GM13976 (cell line): ENCODE measurements at regions not wholly inside any gene's neighbourhood (a gene's known extent, or its start where the extent isn't known, plus 50 kb on each side); places are given as distances from the start of the nearest gene placed in this dataset.

Experiments used
- DNase-seq: peaks from one replicate; pipeline ENCODE4 v3.0.0; 2012; ENCODE audit warnings: low spot score
- in situ Hi-C: fragments of 300-500 bp; cut with MboI; formaldehyde crosslinking; loops from one replicate; pipeline ENCODE4 v1.12.0; 2022; ENCODE audit warnings: low sequenced_read_pairs, mixed read lengths, inconsistent platforms; ENCODE audit not compliant: unreplicated experiment
- TF ChIP-seq, protein P1 (sequence below): IDR thresholded peaks from 2 replicates; pipeline ENCODE4 v1.5.1; 2012; ENCODE audit warnings: borderline replicate concordance, mild to moderate bottlenecking; ENCODE audit not compliant: insufficient read depth; ENCODE audit errors: extremely low read depth, missing control alignments, control extremely low read depth

DNA sequence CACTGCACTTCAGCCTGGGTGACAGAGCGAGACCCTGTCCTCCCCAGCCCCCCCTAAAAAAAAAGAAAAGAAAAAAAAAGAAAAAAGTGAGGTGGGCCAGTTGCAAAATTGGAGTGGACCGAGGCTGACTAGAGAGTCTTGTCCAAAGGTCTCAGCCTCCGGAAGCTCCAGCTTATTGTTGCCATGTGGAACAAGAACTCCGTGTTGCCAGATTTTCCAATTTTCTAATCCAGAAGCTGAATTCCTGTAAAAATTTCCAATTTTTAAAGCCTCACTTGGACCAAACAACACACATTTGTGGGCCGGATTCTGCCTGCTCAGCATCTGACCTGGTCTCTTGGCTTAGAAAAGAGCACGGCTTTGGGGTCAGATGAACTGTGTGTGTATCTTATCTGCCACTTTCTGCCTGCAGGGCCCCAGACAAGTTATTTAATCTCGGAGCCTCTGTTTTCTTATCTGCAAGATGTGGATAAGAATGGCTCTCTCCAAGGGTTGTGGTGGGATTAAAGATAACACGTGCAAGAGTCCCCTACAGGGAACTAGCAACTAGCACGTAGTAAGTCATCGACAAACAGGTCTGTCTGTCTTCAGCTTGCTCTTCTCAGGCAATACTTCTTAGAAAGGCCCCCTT lies 73.7 kb upstream of the TLE3 start:
- DNase-seq: no peak
- TF ChIP-seq, protein P1, sequence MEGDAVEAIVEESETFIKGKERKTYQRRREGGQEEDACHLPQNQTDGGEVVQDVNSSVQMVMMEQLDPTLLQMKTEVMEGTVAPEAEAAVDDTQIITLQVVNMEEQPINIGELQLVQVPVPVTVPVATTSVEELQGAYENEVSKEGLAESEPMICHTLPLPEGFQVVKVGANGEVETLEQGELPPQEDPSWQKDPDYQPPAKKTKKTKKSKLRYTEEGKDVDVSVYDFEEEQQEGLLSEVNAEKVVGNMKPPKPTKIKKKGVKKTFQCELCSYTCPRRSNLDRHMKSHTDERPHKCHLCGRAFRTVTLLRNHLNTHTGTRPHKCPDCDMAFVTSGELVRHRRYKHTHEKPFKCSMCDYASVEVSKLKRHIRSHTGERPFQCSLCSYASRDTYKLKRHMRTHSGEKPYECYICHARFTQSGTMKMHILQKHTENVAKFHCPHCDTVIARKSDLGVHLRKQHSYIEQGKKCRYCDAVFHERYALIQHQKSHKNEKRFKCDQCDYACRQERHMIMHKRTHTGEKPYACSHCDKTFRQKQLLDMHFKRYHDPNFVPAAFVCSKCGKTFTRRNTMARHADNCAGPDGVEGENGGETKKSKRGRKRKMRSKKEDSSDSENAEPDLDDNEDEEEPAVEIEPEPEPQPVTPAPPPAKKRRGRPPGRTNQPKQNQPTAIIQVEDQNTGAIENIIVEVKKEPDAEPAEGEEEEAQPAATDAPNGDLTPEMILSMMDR: no peak
- in situ Hi-C loops: no loop called here

DNA sequence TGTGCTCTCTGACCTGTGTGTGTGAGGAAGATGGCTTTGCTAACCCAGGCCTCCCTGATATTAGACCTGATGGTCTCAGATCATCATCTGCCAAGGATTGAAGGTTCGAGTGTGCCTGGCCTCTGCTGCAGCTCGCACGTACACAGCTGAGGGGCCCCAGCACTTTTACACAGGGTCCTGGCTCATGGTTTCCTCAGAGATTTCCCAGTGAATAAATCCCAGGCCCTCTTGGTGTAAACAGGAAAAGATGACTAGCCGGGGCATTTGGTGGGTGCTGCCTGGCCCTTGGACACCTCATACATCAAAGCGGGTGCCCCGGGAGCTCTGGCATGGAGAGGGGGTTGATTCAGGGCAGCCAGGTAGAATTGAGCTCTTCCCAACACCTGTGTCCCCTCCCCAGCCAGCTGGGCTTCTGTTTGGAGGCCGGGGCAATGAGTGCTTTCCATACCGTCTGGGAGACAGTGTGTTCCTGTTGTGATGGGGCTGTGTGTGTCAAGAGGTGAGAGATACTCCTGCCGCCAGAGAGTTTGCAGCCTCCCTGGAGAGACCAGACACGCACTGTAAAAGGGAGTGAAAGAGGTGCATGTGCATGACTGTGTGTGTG lies 72.5 kb upstream of the TLE3 start:
- TF ChIP-seq, protein P1: no peak
- in situ Hi-C loops: no loop called here
- DNase-seq: no peak

DNA sequence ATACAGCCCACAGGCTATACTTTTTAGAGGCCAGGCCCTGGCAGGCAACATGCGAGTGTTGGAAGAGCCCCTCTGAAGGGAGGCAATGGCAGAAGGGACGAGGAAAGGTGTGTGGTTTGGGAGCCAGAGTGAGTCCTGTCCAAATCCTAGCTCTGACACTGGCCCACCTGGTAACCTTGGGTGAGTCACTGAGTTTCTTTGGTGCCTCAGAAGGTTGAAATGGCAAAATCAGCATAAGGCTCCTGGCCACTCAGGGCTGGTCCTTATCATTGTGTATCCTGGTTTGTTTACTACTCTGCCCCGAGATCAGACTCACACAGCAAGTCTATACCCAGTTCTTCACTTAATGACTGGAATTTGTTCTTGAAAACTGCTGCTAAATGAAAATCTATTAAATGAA lies 71.4 kb upstream of the TLE3 start:
- no peak for DNase-seq
- TF ChIP-seq, protein P1: no peak
- in situ Hi-C loops: no loop called here

DNA sequence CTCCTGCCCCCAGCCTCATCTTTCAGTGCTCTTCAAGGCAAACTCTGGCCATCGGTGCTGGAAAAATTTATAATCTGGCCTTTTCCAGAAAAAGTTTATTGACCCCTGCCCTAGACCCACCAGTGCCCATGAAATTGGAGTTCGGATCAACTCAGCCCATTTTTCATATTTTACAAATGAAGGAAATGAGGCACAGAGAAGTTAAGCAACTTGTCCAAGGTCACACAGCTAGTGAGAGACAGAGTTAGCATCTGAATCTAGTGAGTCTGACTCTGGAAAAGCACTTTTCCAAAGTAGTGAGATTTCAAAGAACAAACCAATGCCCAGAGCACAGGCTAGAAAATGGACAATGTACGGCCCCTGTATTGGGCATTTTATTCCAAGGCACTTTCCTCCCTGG lies 69.4 kb upstream of the TLE3 start:
- in situ Hi-C loops: no loop called here
- TF ChIP-seq, protein P1: no peak

DNA sequence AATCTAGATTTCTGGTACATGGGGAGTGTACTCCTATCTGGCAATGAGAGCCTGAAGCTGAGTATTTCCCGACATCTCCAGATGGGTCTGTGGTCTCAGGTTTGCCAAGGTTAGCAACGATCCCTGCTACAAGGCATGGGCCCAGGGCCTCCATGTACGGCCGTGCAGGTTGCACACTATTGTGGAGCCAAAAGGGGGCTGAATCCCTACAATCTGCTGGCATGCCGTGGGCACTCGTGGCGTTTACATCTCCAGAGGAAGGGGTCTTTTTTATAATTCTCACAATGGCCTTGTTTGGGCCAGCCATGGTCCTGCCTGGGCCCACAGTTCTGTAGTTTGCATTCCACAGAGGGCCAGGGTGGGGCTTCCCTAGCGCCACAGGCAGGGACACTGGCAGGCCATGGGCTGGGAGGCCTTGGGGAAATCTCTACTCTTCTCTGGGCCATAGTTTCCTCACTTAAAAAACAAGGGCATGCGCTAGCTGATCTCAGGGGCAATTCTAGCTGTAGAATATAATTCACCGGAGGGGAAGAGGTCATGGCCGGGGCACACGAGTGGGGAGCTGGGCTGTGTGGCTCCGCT lies 68.9 kb upstream of the TLE3 start:
- in situ Hi-C loops: no loop called here
- TF ChIP-seq, protein P1: no peak
- DNase-seq: no peak

More for the DNA sequence above, 69.4 kb upstream of the TLE3 start:
- DNase-seq: no peak

DNA sequence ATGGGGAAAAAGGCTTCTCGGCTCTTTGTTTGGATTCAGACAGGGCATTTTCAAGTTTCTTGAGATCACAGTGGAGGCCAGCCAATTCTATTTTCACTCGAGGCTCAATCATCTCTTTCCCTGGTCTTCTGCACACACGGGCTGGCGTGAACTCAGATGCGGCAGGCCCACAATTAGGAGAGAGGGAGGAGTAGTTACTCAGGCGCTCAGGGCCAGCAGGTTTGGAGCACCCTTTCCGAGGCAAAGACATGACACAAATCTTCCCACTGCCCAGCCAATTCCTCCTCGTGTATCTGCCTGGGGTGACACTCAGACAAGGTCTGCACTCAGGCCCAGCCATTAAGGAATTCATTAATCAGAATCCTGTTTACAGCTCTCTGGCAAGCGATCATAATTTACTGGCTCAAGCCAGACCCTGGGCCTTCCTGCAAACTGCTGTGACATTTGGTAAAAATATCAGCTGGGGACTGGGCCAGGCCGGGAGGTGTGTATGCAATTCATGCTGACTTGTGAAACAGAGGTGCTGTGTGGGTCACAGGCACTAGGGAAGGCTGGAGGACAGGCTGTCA lies 68.1 kb upstream of the TLE3 start:
- DNase-seq: no peak
- TF ChIP-seq, protein P1: no peak
- in situ Hi-C loops: no loop called here
